H54 (cell line): ENCODE measurements at regions not wholly inside any gene's neighbourhood (a gene's known extent, or its start where the extent isn't known, plus 50 kb on each side); places are given as distances from the start of the nearest gene placed in this dataset.
A peak's percentile ranks its signal among the peaks of the same experiment; 100 is the strongest.
"Not testable (repeated sequence)": the region's sequence is repeated elsewhere in the genome, so short reads cannot be mapped to it uniquely, and the experiment has no call there.

Experiments
- DNase-seq: peaks from one replicate; pipeline ENCODE4 v3.0.0; 2011; ENCODE audit warnings: low spot score, mixed read lengths; ENCODE audit not compliant: insufficient read length
- FAIRE-seq: peaks from 3 replicates; lab custom pipeline; 2011; peaks lifted over from hg19 to GRCh38; lab: Jason Lieb, UNC
- POLR2A ChIP-seq: IDR thresholded peaks from 2 replicates; pipeline ENCODE4 v1.6.1; 2011; ENCODE audit warnings: low read depth, mild to moderate bottlenecking, low read length

DNA sequence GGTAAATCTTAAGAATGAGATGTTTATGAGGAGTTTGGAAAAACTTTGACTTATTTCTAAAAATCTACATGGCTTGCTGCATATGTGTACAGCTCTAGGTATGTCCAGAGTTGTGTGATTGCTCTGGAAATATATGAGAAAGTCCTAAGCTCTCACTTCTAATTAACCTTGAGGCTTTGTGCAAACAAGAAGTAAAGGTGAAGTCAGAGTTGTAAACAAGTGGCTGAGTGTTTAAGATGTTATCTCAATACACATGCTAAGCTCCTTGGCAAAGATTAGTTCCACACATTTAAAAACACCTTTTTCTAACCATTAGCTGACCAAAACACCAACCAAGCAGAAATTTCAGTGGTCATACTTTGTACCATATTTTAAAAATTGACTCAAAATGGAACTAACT is 684.2 kb downstream of the HTR1B start:
- TF ChIP-seq POLR2A, result no peak
- no peak for DNase-seq
- peak; percentile 73 for FAIRE-seq

DNA sequence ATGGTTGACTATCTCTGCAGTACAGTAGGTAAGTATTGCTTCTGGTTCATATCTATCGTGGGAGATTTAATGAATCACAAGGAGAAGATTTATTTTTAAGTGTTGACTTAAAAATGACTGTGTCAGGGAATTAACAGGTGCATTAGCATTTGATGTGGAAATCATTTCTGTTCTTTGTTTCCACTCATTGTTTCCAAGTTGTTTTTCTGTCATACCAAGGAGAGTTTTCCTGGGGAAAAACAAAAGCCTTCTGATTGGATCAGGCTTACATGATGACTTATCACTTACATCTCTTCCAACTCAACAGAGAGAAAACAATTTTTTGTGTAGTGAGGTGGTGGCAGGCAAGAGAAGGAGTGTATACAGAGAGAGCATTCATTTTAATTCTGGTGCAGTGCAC is 686.4 kb downstream of the HTR1B start:
- FAIRE-seq (no peak), DNase-seq (no peak)
- TF ChIP-seq POLR2A, result no peak

DNA sequence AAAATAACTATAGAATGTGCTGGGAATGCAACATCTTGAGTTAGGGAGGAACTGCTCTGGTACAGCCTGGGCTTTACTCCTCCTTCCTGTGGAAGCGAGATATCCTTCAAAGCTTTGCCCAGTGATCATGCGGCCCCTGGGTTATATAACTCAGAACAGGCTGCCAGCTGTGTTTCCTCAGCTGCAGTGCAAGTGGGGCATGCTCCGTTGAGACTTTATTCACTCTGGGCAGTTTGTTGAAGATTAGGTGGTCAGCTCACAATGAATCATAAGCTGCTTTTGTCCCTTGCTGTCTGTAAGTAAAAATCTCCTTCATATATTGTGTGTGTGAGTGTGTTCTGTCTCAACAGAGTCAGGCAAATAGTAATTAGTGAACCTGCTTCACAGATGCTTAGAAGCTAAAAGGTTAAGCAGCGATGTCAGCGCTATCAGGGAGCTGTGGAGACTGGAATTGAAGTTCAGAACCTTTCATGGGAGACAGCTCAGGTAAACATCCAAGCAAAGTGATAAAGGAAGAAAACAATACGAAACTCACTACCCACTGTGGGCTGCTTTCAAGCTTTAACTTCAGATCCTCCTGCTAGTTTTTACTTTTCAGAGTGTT is 688.4 kb downstream of the HTR1B start:
- no peak for TF ChIP-seq POLR2A
- FAIRE-seq (no peak), DNase-seq (no peak)

DNA sequence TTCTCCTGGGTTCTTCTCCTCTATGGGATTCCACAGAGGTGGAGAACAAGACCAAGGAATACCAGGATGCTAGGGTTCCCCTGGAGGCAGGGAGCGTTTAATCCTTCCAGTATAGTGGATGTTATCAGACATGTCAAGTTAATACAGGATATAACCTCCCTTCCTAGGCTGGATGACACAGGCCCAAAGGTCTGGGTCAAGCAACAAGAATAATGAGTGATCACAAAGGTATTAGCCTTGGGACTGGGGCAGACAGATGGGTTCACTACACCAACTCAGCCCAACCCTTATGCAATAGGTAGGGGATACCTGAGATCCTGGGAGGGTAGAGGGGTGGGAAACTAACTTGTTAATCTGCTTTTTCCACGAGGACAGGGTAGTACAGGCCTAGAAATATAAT is 690.3 kb downstream of the HTR1B start:
- FAIRE-seq (no peak), DNase-seq (no peak)
- TF ChIP-seq POLR2A, result no peak

DNA sequence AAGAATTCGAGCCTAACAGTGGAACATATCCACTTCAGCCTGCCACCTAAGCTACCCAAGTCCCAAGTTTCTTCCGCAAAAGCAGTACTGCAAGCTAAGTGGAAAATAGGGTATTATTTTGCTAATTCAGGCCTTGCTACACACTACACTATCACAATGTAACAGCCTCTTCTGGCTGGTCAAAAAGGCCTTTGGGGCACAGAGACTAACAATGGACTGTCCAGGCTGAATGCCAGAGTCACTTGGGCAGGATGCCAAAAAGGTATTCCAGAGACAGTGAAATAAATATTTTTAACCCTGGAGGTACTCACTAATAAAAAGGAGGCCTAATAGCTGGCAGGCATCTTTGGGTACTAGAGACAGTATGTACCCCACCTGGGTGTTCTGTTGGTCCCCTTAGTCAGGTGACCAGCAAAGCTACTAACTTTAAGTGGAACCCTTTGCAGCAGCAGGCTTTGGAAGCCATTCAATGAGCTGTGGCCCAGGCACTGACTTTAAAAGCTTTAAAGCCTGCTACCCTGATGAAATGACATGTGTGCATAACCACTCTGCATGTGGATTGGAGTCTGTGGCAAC is 692.1 kb downstream of the HTR1B start:
- no peak for DNase-seq
- no peak for FAIRE-seq
- TF ChIP-seq POLR2A, result no peak

DNA sequence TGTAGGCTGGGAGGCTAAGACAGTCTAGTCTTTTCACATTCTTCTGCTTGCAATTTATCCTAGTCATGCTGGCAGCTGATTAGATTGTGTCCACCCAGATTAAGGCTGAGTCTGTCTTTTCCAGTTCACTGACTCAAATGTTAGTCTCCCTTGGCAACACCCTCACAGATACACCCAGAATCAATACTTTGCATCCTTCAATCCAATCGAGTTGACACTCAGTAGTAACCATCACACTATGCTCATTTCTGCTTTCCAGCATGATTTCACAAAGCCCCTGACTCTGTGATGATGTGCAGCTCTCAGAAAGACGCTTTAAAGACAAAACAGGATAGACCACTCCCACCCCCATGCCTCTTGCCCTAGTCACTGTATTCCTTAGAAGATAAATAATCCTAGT is 693.0 kb downstream of the HTR1B start:
- TF ChIP-seq POLR2A, result no peak
- FAIRE-seq, result no peak
- DNase-seq, result no peak

DNA sequence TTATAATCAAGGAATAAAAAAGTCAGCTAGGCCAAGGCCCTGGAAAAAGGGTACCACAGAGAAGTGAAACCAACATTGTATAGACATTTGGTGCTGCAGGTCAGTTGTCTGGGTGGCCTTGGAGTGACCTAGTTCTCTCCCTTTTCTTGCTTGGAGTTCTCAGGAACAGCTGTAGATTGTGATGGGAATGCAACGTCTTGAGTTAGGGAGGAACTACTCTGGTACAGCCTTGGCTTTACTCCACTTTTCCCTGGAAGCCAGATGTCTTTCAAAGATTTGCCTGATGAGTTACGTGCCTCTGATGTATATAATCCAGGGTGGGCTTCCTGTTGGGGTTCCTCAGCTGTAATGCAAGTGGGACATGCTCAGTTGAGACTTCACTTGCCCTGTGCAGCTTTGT is 694.7 kb downstream of the HTR1B start:
- no peak for TF ChIP-seq POLR2A
- DNase-seq, result no peak
- FAIRE-seq, result no peak

DNA sequence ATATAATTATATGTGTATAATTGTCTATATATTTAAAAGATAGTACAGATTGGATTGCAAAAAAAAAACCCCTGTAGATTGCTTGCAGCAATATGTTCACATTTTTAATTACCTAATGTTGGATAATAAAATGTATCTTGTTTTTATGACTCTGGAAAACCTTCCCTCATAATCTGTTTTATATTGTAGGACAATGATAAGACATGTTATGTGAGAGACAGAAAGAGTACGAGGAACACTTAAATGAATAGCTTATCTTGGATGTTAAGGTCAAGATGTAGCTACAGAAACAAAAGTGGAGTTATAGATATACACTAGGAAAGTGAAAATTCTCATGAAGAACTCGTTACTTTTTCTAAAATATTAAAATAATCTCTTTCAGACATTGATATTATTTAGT is 691.6 kb upstream of the IMPG1 start:
- no peak for TF ChIP-seq POLR2A
- no peak for FAIRE-seq
- no peak for DNase-seq

DNA sequence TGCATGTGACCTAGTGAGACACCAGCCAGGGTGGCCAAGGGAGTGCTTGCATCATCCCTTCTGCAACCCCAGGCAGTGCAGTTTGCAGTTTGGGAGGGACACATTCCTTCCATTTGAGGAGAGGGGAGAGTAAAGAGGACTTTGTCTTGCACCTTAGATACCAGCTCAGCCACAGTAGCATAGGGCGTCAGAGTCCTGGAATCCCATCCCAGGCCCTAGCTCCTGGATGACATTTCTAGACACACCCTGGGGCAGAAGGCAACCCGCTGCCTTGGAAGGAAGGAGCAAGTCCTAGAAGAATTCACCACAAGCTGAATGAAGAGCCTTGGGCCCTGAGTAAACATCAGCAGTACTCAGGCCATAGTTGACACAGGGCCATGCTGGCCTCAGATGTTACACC is 680.4 kb upstream of the IMPG1 start:
- DNase-seq (no peak), FAIRE-seq (no peak)
- no peak for TF ChIP-seq POLR2A

DNA sequence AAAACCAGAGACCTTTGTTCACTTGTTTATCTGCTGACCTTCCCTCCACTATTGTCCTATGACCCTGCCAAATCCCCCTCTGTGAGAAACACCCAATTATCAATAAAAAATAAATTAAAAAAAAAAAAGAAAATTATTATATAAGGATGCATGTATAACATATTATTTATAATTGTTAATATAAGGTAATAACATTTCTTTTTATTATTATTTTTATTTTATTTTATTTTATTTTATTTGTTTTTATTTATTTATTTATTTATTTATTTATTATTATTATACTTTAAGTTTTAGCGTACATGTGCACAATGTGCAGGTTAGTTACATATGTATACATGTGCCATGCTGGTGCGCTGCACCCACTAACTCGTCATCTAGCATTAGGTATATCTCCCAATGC is 672.9 kb upstream of the IMPG1 start:
- not testable (repeated sequence) for FAIRE-seq, DNase-seq

DNA sequence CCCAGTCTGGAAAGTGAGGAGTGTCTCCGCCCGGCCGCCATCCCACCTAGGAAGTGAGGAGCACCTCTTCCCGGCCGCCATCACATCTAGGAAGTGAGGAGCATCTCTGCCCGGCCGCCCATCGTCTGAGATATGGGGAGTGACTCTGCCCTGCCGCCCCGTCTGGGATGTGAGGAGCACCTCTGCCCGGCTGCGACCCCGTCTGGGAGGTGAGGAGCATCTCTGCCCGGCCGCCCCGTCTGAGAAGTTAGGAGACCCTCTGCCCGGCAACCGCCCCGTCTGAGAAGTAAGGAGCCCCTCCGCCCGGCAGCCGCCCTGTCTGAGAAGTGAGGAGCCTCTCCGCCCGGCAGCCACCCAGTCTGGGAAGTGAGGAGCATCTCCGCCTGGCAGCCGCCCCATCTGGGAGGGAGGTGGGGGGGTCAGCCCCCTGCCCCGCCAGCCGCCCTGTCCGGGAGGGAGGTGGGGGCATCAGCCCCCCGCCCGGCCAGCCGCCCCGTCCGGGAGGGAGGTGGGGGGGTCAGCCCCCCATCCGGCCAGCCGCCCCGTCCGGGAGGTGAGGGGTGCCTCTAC is 671.8 kb upstream of the IMPG1 start:
- FAIRE-seq, DNase-seq: not testable (repeated sequence)

DNA sequence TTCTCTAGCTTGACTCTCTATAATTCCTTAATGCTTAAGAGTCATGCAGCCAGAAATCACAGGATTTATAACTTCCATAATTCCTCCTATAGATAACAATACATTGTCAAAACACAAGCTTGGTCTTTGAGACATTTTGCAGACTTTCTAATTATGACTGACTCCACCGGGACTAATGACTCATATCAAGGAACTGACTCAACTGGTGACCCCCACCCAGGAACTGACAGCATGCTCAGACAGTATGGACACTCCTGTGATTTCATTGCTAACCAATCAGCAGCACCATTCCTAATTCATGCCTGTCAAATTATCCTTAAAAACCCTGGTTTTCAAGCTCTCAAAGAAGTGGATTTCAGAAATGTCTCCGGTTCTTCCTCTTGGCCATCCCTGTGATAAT is 670.5 kb upstream of the IMPG1 start:
- no peak for DNase-seq
- no peak for TF ChIP-seq POLR2A
- no peak for FAIRE-seq

DNA sequence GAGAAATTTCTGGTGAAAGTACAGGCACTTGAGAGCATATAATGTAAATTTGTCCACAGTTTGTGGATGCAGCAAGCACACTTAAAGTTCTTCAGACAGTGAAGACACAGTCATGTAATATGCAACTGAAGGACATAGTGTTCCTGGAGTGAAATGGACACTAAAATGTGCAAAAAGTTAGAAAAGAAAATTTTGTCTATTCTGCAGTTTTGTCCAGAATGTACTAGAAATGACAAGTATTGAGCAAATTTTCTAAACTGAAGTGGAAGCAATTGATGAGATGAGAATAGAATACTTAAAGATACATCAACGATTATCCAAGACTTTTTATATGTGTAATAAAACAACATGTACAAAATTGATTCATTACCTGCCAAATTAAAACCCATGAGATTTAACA is 647.0 kb upstream of the IMPG1 start:
- FAIRE-seq (no peak), DNase-seq (no peak)
- no peak for TF ChIP-seq POLR2A

DNA sequence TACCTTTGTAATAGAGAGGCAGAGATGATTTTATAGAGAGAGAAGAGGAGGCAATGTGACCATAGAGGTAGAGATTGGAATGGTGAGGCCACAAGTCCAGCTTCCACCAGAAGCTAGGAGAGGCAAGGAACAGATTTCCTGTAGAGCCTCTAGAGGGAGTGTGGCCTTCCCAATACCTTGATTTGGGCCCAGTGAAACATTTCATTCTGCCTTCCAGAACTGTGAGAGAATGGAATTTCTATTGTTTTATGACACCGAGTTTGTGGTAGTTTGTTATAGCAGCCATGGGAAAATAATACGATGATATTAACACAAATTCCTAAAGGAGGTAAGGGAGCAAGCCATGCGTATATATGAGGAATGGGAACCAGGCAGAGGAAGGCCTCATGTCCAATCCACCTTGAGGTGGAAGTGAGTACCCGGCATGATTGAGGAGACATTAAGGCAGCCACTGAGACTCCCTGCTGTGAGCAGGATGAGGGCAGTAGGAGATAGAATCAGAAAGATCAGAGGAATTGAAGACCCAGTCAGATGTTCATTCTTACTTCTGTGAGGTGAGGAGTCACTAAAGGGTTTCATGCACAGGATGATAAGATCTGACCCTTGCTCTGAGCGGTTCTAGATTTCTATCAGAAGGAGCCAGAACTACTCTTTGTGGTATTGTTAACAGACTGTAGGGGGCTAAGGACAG is 636.3 kb upstream of the IMPG1 start:
- DNase-seq, result no peak
- no peak for FAIRE-seq
- TF ChIP-seq POLR2A, result no peak

DNA sequence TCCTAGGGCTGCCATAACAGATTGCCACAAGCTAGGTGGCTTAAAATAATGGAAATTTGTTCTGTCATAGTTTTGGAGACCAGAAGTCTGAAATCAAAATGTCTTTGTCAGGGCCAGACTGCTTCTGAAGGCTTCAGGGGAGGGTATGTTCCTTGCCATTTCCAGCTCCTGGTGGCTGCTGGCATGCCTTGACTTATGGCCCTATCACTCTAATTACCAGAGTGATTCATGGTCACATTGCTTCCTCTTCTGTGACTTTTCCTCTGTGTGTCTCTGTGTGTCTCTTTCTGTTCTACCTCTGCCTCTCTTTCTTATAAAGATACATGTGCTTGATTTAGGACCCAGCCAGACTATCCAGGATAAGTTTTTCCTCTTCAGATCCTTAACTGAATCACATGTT is 635.2 kb upstream of the IMPG1 start:
- TF ChIP-seq POLR2A, result no peak
- FAIRE-seq (no peak), DNase-seq (no peak)
